ENCODE measurements at regions not wholly inside any gene's neighbourhood (a gene's known extent, or its start where the extent isn't known, plus 50 kb on each side); places are given as distances from the start of the nearest gene placed in this dataset.

DNA sequence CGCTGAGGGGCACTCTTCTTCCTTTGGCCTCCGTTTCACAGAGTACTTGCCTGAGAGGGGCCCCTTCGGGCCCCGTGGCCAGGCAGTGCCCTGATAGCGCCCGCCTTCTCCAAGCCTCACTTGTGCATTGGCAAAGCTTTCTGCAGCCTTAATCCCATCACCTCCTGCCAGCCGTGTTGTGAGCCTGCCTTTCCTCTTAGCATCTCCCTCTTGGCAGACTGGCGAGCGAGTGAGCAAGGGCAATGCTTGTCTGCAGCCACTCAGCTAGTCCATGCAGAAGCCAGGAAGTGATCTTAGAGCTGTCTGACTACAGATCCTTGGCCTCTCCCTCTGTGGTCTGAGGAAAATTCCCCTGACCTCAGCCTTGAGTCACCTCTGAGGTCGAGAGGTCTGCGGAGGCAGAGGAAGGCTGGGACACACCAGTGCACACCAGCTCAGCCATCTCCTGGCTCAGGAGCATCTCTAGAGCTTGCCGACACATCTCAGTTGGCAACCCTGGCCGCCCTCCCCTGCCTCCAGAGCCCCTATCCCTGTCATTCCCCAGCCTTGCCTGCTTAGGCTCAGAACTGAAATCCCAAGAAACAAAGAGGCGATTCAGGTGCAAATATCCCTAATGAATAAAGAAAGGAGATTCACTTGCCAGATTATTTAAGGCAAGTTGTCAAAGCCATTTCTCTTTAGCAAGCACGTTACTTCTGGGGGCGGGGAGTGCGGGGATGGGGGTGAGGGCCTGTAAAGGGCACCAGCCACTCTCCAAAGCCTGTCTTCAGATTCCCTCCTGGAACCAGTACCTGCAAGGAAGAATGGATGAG, 143.5 kb upstream of the MAMLD1 start:
- Histone ChIP-seq H3K27ac (ENCODE audit: low read depth, low read length, poor library complexity, severe bottlenecking) (no peak overlapping the region), H3K27me3 (replicated peaks; ENCODE audit: insufficient read depth, low read depth, low read length, poor library complexity) (no peaks in the 10 kb centered on the region), H3K36me3 (ENCODE audit: insufficient read depth, low read length, poor library complexity, severe bottlenecking) (no peaks in the 10 kb centered on the region), H3K9me3 (ENCODE audit: low read depth, low read length, poor library complexity, severe bottlenecking) (no peaks in the 10 kb centered on the region), H3K4me3 (ENCODE audit: low read depth, low read length, poor library complexity, severe bottlenecking) (no peak overlapping the region), H3K4me1 (ENCODE audit: insufficient read depth, low read length, poor library complexity, severe bottlenecking) (no peaks in the 10 kb centered on the region)
- no TSS peak for BruUV-seq (replicated peaks)
- POLR2A ChIA-PET (ENCODE audit: low non-redundant PET): no interaction called here
- intact Hi-C loops (cut with micrococcal nuclease; ENCODE audit: unreplicated experiment): no loop called here
- CTCF ChIA-PET: no interaction called here
- DNase-seq (ENCODE audit: low spot score): no peak
- no peak for TF ChIP-seq EZH2 (IDR thresholded peaks at IDR 0.05; ENCODE audit: borderline replicate concordance, low read depth, low read length, poor library complexity, severe bottlenecking)
- TF ChIP-seq, protein P1, sequence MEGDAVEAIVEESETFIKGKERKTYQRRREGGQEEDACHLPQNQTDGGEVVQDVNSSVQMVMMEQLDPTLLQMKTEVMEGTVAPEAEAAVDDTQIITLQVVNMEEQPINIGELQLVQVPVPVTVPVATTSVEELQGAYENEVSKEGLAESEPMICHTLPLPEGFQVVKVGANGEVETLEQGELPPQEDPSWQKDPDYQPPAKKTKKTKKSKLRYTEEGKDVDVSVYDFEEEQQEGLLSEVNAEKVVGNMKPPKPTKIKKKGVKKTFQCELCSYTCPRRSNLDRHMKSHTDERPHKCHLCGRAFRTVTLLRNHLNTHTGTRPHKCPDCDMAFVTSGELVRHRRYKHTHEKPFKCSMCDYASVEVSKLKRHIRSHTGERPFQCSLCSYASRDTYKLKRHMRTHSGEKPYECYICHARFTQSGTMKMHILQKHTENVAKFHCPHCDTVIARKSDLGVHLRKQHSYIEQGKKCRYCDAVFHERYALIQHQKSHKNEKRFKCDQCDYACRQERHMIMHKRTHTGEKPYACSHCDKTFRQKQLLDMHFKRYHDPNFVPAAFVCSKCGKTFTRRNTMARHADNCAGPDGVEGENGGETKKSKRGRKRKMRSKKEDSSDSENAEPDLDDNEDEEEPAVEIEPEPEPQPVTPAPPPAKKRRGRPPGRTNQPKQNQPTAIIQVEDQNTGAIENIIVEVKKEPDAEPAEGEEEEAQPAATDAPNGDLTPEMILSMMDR (conservative IDR thresholded peaks at IDR 0.05; ENCODE audit: low read depth, low read length): no peak

DNA sequence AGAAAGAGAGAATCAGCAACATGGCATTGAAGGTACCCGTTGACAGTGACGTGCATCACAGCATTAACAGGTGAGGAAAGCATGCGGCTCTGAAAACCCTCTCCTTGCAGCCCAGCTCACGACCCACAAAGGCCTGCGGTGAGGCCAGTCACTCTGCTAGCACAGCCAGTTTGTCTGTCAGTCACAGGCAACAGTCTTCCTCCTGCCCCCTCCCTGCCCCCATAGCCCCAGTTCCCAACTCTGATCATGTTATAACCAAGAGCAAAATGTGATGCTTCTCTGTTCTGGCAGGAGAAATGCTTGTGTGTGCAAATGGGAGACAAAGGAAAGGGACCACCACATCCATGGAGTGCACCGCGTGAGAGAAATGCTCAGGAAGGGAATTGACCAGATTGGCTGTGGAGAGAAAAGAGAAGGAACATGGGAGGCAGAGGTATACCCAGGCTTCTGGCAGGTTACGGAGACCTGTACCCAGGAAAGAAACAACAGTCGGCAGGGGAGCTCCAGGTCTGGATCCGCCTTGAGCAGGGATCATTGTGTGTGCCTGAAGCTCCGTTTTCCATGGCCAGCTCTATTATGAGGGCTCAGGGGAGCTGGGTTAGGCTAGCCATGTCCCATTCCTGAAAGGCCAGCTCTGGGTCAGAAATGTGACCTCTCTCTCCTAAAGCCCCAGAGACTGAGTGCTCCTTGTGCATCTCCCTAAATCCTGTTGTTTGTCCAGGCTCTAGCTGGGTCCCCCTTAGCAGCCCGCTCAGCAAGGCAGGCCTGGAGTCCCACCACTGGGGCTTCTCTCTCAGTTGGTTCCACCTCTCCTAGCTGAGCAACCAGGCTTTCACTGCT, 139.7 kb upstream of the MAMLD1 start:
- Histone ChIP-seq H3K27ac (ENCODE audit: low read depth, low read length, poor library complexity, severe bottlenecking) (no peak overlapping the region), H3K4me3 (ENCODE audit: low read depth, low read length, poor library complexity, severe bottlenecking) (no peak overlapping the region), H3K27me3 (replicated peaks; ENCODE audit: insufficient read depth, low read depth, low read length, poor library complexity) (no peaks in the 10 kb centered on the region), H3K36me3 (ENCODE audit: insufficient read depth, low read length, poor library complexity, severe bottlenecking) (no peaks in the 10 kb centered on the region), H3K9me3 (ENCODE audit: low read depth, low read length, poor library complexity, severe bottlenecking) (no peaks in the 10 kb centered on the region), H3K4me1 (ENCODE audit: insufficient read depth, low read length, poor library complexity, severe bottlenecking) (no peaks in the 10 kb centered on the region)
- POLR2A ChIA-PET (ENCODE audit: low non-redundant PET): no interaction called here
- DNase-seq (ENCODE audit: low spot score): no peak
- BruUV-seq (replicated peaks): no TSS peak
- intact Hi-C loops (cut with micrococcal nuclease; ENCODE audit: unreplicated experiment): no loop called here
- no peak for TF ChIP-seq EZH2 (IDR thresholded peaks at IDR 0.05; ENCODE audit: borderline replicate concordance, low read depth, low read length, poor library complexity, severe bottlenecking)
- TF ChIP-seq, protein P1 (conservative IDR thresholded peaks at IDR 0.05; ENCODE audit: low read depth, low read length): no peak
- CTCF ChIA-PET: no interaction called here

GRCh38 chrX:150224676-150225075, 138.4 kb upstream of the MAMLD1 start:
- POLR2A ChIA-PET (ENCODE audit: low non-redundant PET): no interaction called here
- no peak for DNase-seq (ENCODE audit: low spot score)
- Histone ChIP-seq H3K36me3 (ENCODE audit: insufficient read depth, low read length, poor library complexity, severe bottlenecking) (no peaks in the 10 kb centered on the region), H3K27ac (ENCODE audit: low read depth, low read length, poor library complexity, severe bottlenecking) (no peak overlapping the region), H3K27me3 (replicated peaks; ENCODE audit: insufficient read depth, low read depth, low read length, poor library complexity) (no peaks in the 10 kb centered on the region), H3K9me3 (ENCODE audit: low read depth, low read length, poor library complexity, severe bottlenecking) (no peaks in the 10 kb centered on the region), H3K4me1 (ENCODE audit: insufficient read depth, low read length, poor library complexity, severe bottlenecking) (no peaks in the 10 kb centered on the region), H3K4me3 (ENCODE audit: low read depth, low read length, poor library complexity, severe bottlenecking) (no peak overlapping the region)
- intact Hi-C loops (cut with micrococcal nuclease; ENCODE audit: unreplicated experiment): no loop called here
- CTCF ChIA-PET: no interaction called here
- BruUV-seq (replicated peaks): no TSS peak
- no peak for TF ChIP-seq EZH2 (IDR thresholded peaks at IDR 0.05; ENCODE audit: borderline replicate concordance, low read depth, low read length, poor library complexity, severe bottlenecking)
- TF ChIP-seq, protein P1 (conservative IDR thresholded peaks at IDR 0.05; ENCODE audit: low read depth, low read length): no peak
